T-helper 1 cell treated with Interleukin-12 subunit alpha and Interleukin-12 subunit beta and Interleukin-4 antibody, amounts not matched to agents 30 μg/mL and 1 μg/mL, for 36 hours (primary cell): ENCODE measurements at regions not wholly inside any gene's neighbourhood (a gene's known extent, or its start where the extent isn't known, plus 50 kb on each side); places are given as distances from the start of the nearest gene placed in this dataset.

Source experiments
- H3K27ac Mint-ChIP-seq: one replicate; pipeline ENCODE4 v1.8.0; 2021; ENCODE audit warnings: mild to moderate bottlenecking, mixed read lengths
- H3K27me3 Mint-ChIP-seq: one replicate; pipeline ENCODE4 v1.8.0; 2021; ENCODE audit warnings: low read depth, mixed read lengths
- H3K36me3 Mint-ChIP-seq: one replicate; pipeline ENCODE4 v1.8.0; 2021; ENCODE audit warnings: low read depth, mixed read lengths
- H3K4me1 Mint-ChIP-seq: one replicate; pipeline ENCODE4 v1.8.0; 2021; ENCODE audit warnings: low read depth, mixed read lengths
- H3K4me3 Mint-ChIP-seq: one replicate; pipeline ENCODE4 v1.8.0; 2021; ENCODE audit warnings: mild to moderate bottlenecking, moderate library complexity, mixed read lengths
- H3K9me3 Mint-ChIP-seq: one replicate; pipeline ENCODE4 v1.8.0; 2021; ENCODE audit warnings: mixed read lengths

GRCh38 chr12:4223273-4223845 lies 50.2 kb upstream of the CCND2 start:
- Mint-ChIP-seq H3K9me3 (no peaks in the 10 kb centered on the region), H3K4me3 (no peak overlapping the region)

GRCh38 chr12:4221258-4221620 lies 52.3 kb upstream of the CCND2 start:
- Mint-ChIP-seq H3K36me3 (peaks cover 1% of the 10 kb centered on the region), H3K27me3 (no peaks in the 10 kb centered on the region), H3K4me3 (no peak overlapping the region), H3K9me3 (no peaks in the 10 kb centered on the region), H3K4me1 (peaks cover 33% of the 10 kb centered on the region), H3K27ac (no peak overlapping the region)

More at GRCh38 chr12:4223273-4223845, 50.2 kb upstream of the CCND2 start:
- H3K4me1 Mint-ChIP-seq: peaks cover 25% of the 10 kb centered on the region
- peaks cover 1% of the 10 kb centered on the region for H3K36me3 Mint-ChIP-seq
- H3K27ac Mint-ChIP-seq: no peak overlapping the region
- H3K27me3 Mint-ChIP-seq: peaks cover 4% of the 10 kb centered on the region

GRCh38 chr12:4220536-4221257 lies 52.9 kb upstream of the CCND2 start:
- Mint-ChIP-seq H3K4me1 (peaks cover 39% of the 10 kb centered on the region), H3K27me3 (no peaks in the 10 kb centered on the region), H3K36me3 (peaks cover 1% of the 10 kb centered on the region), H3K27ac (no peak overlapping the region), H3K9me3 (no peaks in the 10 kb centered on the region), H3K4me3 (no peak overlapping the region)

GRCh38 chr12:4217091-4217490 lies 56.5 kb upstream of the CCND2 start:
- no peak overlapping the region for H3K27ac Mint-ChIP-seq
- H3K4me1 Mint-ChIP-seq: peaks cover 45% of the 10 kb centered on the region

GRCh38 chr12:4216187-4216927 lies 57.2 kb upstream of the CCND2 start:
- H3K4me3 Mint-ChIP-seq: no peak overlapping the region
- H3K36me3 Mint-ChIP-seq: peaks cover 8% of the 10 kb centered on the region
- H3K9me3 Mint-ChIP-seq: peaks cover 5% of the 10 kb centered on the region
- peak overlapping the region; percentile 87 for H3K27ac Mint-ChIP-seq
- H3K4me1 Mint-ChIP-seq: peaks cover 46% of the 10 kb centered on the region
- H3K27me3 Mint-ChIP-seq: peaks cover 2% of the 10 kb centered on the region

More at GRCh38 chr12:4217091-4217490, 56.5 kb upstream of the CCND2 start:
- no peaks in the 10 kb centered on the region for H3K27me3 Mint-ChIP-seq
- no peak overlapping the region for H3K4me3 Mint-ChIP-seq
- H3K9me3 Mint-ChIP-seq: peaks cover 5% of the 10 kb centered on the region
- H3K36me3 Mint-ChIP-seq: peaks cover 7% of the 10 kb centered on the region

GRCh38 chr12:4215229-4216186 lies 58.1 kb upstream of the CCND2 start:
- Mint-ChIP-seq H3K4me3 (peak overlapping the region; percentile 65), H3K27me3 (peaks cover 3% of the 10 kb centered on the region), H3K4me1 (peaks cover 46% of the 10 kb centered on the region), H3K9me3 (peaks cover 5% of the 10 kb centered on the region), H3K36me3 (peaks cover 7% of the 10 kb centered on the region), H3K27ac (peak overlapping the region; percentile 87)

GRCh38 chr12:4214877-4215228 lies 58.7 kb upstream of the CCND2 start:
- peaks cover 5% of the 10 kb centered on the region for H3K9me3 Mint-ChIP-seq

GRCh38 chr12:4213471-4213870 lies 60.1 kb upstream of the CCND2 start:
- peaks cover 7% of the 10 kb centered on the region for H3K36me3 Mint-ChIP-seq
- H3K27me3 Mint-ChIP-seq: peaks cover 3% of the 10 kb centered on the region
- H3K9me3 Mint-ChIP-seq: peaks cover 5% of the 10 kb centered on the region
- H3K4me1 Mint-ChIP-seq: peaks cover 40% of the 10 kb centered on the region
- H3K27ac Mint-ChIP-seq: no peak overlapping the region
- H3K4me3 Mint-ChIP-seq: no peak overlapping the region

More at GRCh38 chr12:4214877-4215228, 58.7 kb upstream of the CCND2 start:
- H3K27ac Mint-ChIP-seq: peak overlapping the region; percentile 87
- H3K36me3 Mint-ChIP-seq: peaks cover 7% of the 10 kb centered on the region
- peaks cover 3% of the 10 kb centered on the region for H3K27me3 Mint-ChIP-seq
- H3K4me1 Mint-ChIP-seq: peaks cover 46% of the 10 kb centered on the region
- peak overlapping the region; percentile 65 for H3K4me3 Mint-ChIP-seq

GRCh38 chr12:4212845-4213244 lies 60.7 kb upstream of the CCND2 start:
- Mint-ChIP-seq H3K4me1 (peaks cover 35% of the 10 kb centered on the region), H3K36me3 (peaks cover 7% of the 10 kb centered on the region), H3K27me3 (peaks cover 3% of the 10 kb centered on the region), H3K4me3 (no peak overlapping the region), H3K9me3 (peaks cover 5% of the 10 kb centered on the region), H3K27ac (no peak overlapping the region)

- peaks cover 7% of the 10 kb centered on the region for H3K36me3 Mint-ChIP-seq
- peaks cover 3% of the 10 kb centered on the region for H3K27me3 Mint-ChIP-seq
- H3K4me3 Mint-ChIP-seq: no peak overlapping the region
- no peak overlapping the region for H3K27ac Mint-ChIP-seq
- H3K9me3 Mint-ChIP-seq: peaks cover 5% of the 10 kb centered on the region
- peaks cover 27% of the 10 kb centered on the region for H3K4me1 Mint-ChIP-seq
Observed at GRCh38 chr12:4211372-4211771, 62.2 kb upstream of the CCND2 start.

- H3K4me1 Mint-ChIP-seq: peaks cover 16% of the 10 kb centered on the region
Observed at GRCh38 chr12:4210183-4210582, 63.4 kb upstream of the CCND2 start.

GRCh38 chr12:4206470-4206869 lies 67.1 kb upstream of the CCND2 start:
- Mint-ChIP-seq H3K27ac (no peak overlapping the region), H3K9me3 (no peaks in the 10 kb centered on the region), H3K27me3 (peaks cover 7% of the 10 kb centered on the region), H3K4me1 (peaks cover 12% of the 10 kb centered on the region), H3K36me3 (peaks cover under 1% of the 10 kb centered on the region), H3K4me3 (no peak overlapping the region)

More at GRCh38 chr12:4210183-4210582, 63.4 kb upstream of the CCND2 start:
- no peak overlapping the region for H3K4me3 Mint-ChIP-seq
- no peak overlapping the region for H3K27ac Mint-ChIP-seq
- H3K36me3 Mint-ChIP-seq: peaks cover 7% of the 10 kb centered on the region
- H3K9me3 Mint-ChIP-seq: peaks cover 5% of the 10 kb centered on the region
- peaks cover 3% of the 10 kb centered on the region for H3K27me3 Mint-ChIP-seq

GRCh38 chr12:4203772-4204376 lies 69.7 kb upstream of the CCND2 start:
- Mint-ChIP-seq H3K36me3 (no peaks in the 10 kb centered on the region), H3K9me3 (no peaks in the 10 kb centered on the region), H3K27ac (no peak overlapping the region), H3K4me1 (peaks cover 14% of the 10 kb centered on the region), H3K4me3 (no peak overlapping the region), H3K27me3 (peaks cover 10% of the 10 kb centered on the region)

- H3K9me3 Mint-ChIP-seq: no peaks in the 10 kb centered on the region
- peaks cover 18% of the 10 kb centered on the region for H3K4me1 Mint-ChIP-seq
- peaks cover 10% of the 10 kb centered on the region for H3K27me3 Mint-ChIP-seq
- no peak overlapping the region for H3K4me3 Mint-ChIP-seq
- H3K27ac Mint-ChIP-seq: no peak overlapping the region
- H3K36me3 Mint-ChIP-seq: no peaks in the 10 kb centered on the region
Observed at GRCh38 chr12:4202918-4203317, 70.6 kb upstream of the CCND2 start.
